ENCODE measurements at regions not wholly inside any gene's neighbourhood (a gene's known extent, or its start where the extent isn't known, plus 50 kb on each side); places are given as distances from the start of the nearest gene placed in this dataset.

DNA sequence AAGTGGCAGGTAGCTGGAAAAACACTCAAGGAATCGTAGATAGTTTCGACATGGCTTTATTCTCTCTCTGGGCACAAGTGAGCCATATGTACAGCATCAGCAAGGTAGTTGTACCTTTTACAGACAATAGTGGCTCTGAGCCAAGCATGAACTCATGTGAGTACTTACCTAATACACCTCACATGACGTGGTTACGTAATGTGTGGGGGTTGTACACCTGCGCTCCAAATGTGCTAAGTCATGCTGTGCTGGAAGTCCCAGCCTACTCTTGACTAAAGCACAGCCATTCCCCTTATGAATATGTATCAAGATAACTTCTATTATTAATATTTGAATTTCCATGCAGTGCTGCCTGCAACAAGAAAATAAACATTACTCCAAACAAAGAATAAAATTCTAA, 78.8 kb upstream of the HMGN3 start:
- Histone ChIP-seq H3K4me1 (ENCODE audit: control insufficient read depth, insufficient read depth, low read length) (no peaks in the 10 kb centered on the region), H3K27me3 (ENCODE audit: control insufficient read depth, insufficient read depth, low read length) (no peaks in the 10 kb centered on the region), H3K36me3 (ENCODE audit: control insufficient read depth, insufficient read depth, low read length) (no peaks in the 10 kb centered on the region), H3K4me3 (ENCODE audit: low read length) (no peak overlapping the region), H3K9me3 (replicated peaks; ENCODE audit: control insufficient read depth, low read depth, low read length) (no peaks in the 10 kb centered on the region), H3K27ac (ENCODE audit: low read length) (no peak overlapping the region)
- 90% methylated on average over 2 of the region's 5 CpGs for WGBS (ENCODE audit: insufficient coverage)
- DNase-seq = no peak

DNA sequence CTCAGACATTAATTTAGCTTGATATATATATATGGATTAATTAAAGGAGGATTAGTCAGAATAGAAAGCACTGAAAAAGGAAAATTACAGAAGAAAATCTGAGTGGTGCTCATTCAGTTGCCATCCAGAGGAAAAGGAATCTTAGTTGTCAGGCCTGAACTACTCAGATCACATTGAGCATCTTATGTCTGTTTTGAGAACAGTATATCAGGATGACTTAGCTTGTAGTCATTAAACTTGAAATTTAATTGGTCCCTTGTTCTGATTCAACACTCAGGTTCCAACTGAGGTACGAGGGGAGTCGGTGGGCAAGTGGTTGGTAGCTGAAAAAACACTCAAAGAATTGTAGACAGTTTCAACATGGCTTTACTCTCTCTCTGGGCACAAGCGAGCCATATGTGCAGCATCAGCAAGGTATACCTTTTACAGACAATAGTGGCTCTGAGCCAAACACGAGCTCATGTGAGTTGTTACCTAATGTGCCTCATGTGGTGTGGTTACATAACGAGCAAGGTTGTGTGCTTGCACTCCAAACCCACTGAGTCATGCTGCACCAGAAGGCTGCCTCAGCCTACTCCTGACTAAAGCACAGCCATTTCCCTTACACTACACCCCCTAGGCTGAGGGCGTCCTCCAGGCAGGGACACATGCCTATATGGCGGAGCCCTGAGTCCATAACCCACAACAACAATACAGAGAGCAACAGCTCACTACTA, 73.0 kb upstream of the HMGN3 start:
- no peaks in the 10 kb centered on the region for H3K27me3 ChIP-seq (ENCODE audit: control insufficient read depth, insufficient read depth, low read length)
- no peaks in the 10 kb centered on the region for H3K36me3 ChIP-seq (ENCODE audit: control insufficient read depth, insufficient read depth, low read length)
- no peaks in the 10 kb centered on the region for H3K4me1 ChIP-seq (ENCODE audit: control insufficient read depth, insufficient read depth, low read length)
- no peak overlapping the region for H3K4me3 ChIP-seq (ENCODE audit: low read length)
- no peak overlapping the region for H3K27ac ChIP-seq (ENCODE audit: low read length)
- 94% methylated on average over 5 of the region's 7 CpGs for WGBS (ENCODE audit: insufficient coverage)
- no peaks in the 10 kb centered on the region for H3K9me3 ChIP-seq (replicated peaks; ENCODE audit: control insufficient read depth, low read depth, low read length)
- DNase-seq = no peak

DNA sequence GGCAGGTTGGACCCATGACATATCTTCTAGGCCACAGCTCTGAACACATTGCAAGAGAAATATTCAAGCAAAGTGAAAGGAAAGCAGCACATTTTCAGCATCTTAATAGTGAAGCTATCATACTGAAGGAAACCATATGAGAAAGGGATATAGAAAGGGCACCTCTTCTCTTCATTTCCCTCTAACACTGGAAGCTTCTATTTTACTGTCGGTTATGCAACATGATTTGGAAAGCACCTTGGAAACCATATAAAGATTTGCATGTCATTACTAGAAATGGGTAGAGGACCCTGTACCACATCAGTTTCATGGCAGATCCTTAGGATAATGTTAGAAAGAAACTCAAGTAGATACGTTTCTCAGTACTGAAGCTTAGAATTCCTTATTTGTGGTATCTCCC, 70.5 kb upstream of the HMGN3 start:
- H3K9me3 ChIP-seq (replicated peaks; ENCODE audit: control insufficient read depth, low read depth, low read length) = no peaks in the 10 kb centered on the region
- H3K27ac ChIP-seq (ENCODE audit: low read length) = no peak overlapping the region
- H3K27me3 ChIP-seq (ENCODE audit: control insufficient read depth, insufficient read depth, low read length) = no peaks in the 10 kb centered on the region
- WGBS (ENCODE audit: insufficient coverage) = no CpG with 5 or more reads among the region's 2 CpGs
- no peaks in the 10 kb centered on the region for H3K4me1 ChIP-seq (ENCODE audit: control insufficient read depth, insufficient read depth, low read length)
- no peak overlapping the region for H3K4me3 ChIP-seq (ENCODE audit: low read length)
- DNase-seq = no peak
- no peaks in the 10 kb centered on the region for H3K36me3 ChIP-seq (ENCODE audit: control insufficient read depth, insufficient read depth, low read length)

DNA sequence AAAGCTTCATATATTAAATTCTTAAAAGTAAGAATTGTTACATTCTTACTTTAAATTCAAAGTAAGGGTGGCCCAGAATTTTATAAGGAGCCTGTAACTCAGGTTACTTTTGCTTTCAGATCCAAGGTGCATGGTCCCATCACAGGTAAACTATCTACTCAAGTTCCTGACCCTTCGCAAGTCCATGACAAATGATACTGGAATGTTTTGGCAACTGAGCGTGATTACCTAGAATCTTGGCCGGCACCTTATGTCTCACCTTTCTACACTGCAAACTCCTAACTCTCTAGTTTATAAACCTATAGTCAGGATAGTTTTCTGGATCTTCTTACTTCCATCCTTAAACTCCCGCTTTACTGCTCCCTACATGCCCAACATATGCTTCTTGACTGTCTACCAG, 67.9 kb upstream of the HMGN3 start:
- H3K27ac ChIP-seq (ENCODE audit: low read length) = no peak overlapping the region
- no peak for DNase-seq
- no peak overlapping the region for H3K4me3 ChIP-seq (ENCODE audit: low read length)
- no peaks in the 10 kb centered on the region for H3K9me3 ChIP-seq (replicated peaks; ENCODE audit: control insufficient read depth, low read depth, low read length)
- H3K36me3 ChIP-seq (ENCODE audit: control insufficient read depth, insufficient read depth, low read length) = no peaks in the 10 kb centered on the region
- 90% methylated on average over 2 of the region's 4 CpGs for WGBS (ENCODE audit: insufficient coverage)
- no peaks in the 10 kb centered on the region for H3K27me3 ChIP-seq (ENCODE audit: control insufficient read depth, insufficient read depth, low read length)
- H3K4me1 ChIP-seq (ENCODE audit: control insufficient read depth, insufficient read depth, low read length) = no peaks in the 10 kb centered on the region

DNA sequence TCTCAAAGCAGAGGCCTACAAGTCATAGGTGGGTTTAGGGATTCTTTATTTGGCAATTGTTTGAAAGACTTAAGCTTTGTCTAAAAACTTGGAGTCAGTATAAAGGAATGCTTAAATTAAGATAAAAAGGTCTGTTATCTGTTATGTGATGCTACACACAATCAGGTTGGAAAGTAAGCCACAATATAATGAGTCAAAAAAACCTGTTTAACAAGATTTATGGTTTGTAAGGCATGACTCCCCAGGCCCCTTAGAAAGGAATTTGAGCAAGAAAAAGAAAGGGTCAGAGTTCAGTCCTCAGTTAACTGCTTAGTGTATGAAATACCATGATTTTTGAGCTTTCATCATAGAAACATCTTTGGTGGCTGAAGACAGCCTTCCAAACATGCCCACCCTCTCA, 66.8 kb upstream of the HMGN3 start:
- H3K27ac ChIP-seq (ENCODE audit: low read length) = no peak overlapping the region
- H3K9me3 ChIP-seq (replicated peaks; ENCODE audit: control insufficient read depth, low read depth, low read length) = no peaks in the 10 kb centered on the region
- H3K36me3 ChIP-seq (ENCODE audit: control insufficient read depth, insufficient read depth, low read length) = no peaks in the 10 kb centered on the region
- no peak for DNase-seq
- H3K4me1 ChIP-seq (ENCODE audit: control insufficient read depth, insufficient read depth, low read length) = no peaks in the 10 kb centered on the region
- no peak overlapping the region for H3K4me3 ChIP-seq (ENCODE audit: low read length)
- no peaks in the 10 kb centered on the region for H3K27me3 ChIP-seq (ENCODE audit: control insufficient read depth, insufficient read depth, low read length)

DNA sequence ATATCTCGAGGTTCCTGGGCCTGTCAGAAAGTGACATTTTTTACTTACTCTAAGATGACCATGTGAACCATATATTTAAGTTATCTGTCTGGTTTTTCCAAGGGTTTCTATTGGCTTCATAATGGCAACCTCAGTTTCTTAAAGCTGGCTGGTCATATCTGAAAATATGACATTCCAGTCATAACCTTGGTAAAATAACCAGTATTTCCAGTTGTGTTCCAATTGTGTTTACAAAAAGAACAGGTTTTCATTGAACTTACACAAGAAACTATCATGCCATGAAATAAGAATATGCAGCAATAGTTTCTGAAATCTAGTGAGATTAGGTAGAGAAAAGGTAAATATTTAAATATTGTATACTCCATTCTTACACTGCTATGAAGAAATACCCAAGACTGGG, 61.7 kb upstream of the HMGN3 start:
- no peak for DNase-seq
- no CpG with 5 or more reads among the region's 1 CpG for WGBS (ENCODE audit: insufficient coverage)
- H3K27ac ChIP-seq (ENCODE audit: low read length) = no peak overlapping the region
- no peak overlapping the region for H3K4me3 ChIP-seq (ENCODE audit: low read length)
- no peaks in the 10 kb centered on the region for H3K9me3 ChIP-seq (replicated peaks; ENCODE audit: control insufficient read depth, low read depth, low read length)
- no peaks in the 10 kb centered on the region for H3K36me3 ChIP-seq (ENCODE audit: control insufficient read depth, insufficient read depth, low read length)
- H3K27me3 ChIP-seq (ENCODE audit: control insufficient read depth, insufficient read depth, low read length) = no peaks in the 10 kb centered on the region
- H3K4me1 ChIP-seq (ENCODE audit: control insufficient read depth, insufficient read depth, low read length) = no peaks in the 10 kb centered on the region
